GM19397 (cell line): ENCODE measurements at regions not wholly inside any gene's neighbourhood (a gene's known extent, or its start where the extent isn't known, plus 50 kb on each side); places are given as distances from the start of the nearest gene placed in this dataset.
"Not testable (repeated sequence)": the region's sequence is repeated elsewhere in the genome, so short reads cannot be mapped to it uniquely, and the experiment has no call there.

Source experiments
- ATAC-seq: cut with Tn5 transposase; IDR thresholded peaks from one replicate; pipeline ENCODE4 v1.9.1; 2021; ENCODE audit warnings: mild to moderate bottlenecking, moderate library complexity; ENCODE audit not compliant: unreplicated experiment

DNA sequence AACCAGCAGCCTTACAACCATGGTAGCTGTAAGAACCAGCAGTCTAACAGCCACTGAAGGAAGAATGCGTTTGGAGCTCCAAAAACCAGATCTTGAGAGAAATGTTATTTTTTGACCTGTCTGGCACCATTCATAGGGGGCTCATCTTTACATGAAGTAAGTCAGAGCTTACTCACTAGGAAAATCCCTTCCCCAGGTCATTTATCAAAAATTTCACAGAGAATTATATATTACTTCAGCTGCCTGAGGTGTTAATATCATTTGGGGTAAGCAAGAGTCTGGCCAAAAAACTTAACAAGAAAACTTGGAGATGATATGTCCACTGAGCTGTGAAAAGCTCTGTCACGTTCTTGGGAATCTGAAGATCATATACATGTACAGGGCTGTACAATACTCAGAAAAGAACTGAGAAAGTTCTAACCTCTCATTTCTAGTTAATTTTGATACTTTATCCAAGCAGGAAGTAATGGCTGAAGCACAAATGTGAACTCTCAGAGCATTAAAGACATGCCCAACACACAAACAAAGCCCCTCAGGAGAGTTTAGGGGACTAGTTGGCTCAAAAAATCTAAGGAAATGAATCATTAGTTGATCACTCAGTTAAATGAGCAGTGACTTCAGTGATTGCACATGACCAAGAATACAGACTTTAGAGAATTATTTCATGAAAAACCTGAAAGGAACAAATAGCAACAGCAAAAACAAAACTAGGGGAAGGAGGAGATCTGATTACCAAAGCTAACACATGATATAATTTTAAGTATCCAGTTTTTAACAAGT lies 681.1 kb downstream of the LTN1 start:
- no peak for ATAC-seq

DNA sequence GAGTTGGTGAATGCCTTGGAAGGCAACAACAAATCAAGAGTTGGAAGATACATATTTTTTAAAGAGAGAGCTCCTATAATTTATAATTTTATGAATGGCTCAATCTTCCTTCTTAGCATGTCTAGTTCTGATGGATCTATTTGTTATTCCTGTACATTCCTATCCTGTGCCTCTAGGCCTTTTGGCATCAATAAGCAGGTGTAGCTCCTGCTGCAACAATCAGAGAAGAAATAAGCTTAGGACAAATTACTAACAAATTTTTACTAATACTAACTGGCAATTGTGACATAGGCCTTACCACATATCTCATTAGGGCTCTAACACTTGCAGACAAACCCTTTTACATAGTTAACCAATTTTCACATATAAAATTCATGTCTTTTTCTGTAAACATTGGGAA lies 682.0 kb downstream of the LTN1 start:
- ATAC-seq, result no peak

DNA sequence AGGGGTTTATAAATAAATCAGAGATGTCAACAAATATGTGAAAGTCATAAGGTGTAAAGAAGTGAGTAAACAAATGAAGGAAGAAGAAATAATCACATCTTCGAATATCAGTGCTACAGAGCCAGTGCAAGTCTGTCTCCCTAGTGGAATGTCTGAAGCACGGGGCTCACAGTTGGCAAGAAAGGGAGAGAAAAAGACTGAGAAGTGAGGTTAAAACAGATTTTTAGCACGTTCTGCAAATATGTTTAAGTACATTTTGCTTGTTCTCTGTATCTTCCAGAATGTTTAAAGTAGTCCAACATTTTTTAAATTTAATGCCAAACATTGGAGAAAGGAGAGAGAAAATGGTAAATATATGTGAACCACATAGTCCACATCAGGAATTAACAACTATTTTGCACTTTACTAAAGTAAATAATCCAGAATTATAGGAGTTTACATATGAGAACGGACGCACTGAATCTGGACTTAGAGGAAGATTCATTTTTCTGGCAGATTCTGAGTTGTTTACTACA lies 682.4 kb downstream of the LTN1 start:
- ATAC-seq, result no peak

DNA sequence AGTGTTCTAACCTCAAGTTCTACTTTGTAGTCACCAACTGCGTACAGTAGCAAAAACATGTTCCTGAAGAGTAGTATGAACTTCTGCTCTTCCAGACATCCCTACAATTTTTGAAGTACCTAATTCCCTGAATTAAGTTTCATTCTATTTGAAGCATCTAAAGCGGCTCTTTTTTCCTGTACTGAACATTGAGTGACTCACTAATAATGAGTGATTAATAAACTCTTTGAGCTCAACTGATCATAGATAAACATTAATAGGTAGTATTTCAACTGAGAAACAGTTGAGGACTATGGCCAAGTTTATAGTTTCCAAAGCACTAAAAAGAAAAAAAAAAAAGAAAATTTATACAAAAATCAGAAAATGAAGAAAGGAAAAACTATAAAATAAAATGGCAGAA lies 683.1 kb downstream of the LTN1 start:
- no peak for ATAC-seq

DNA sequence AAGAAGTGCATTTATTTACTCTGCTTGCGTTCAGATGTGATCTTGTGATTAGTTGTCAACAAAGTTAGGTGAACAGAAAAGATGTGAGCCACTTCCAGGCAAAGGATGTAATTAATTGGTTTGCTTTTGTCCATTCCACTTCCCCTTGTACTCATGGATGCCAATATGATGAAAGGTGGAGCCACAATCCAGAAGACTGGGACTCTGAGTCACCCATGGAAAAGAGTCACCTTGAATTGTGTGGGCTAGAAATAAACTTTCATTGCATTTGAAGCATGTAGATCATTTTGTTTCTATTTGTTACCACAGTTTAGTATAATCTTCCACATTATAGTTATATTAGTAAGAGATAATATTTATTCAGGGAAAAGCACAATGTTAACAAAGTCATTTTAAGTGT lies 684.2 kb downstream of the LTN1 start:
- ATAC-seq, result no peak

DNA sequence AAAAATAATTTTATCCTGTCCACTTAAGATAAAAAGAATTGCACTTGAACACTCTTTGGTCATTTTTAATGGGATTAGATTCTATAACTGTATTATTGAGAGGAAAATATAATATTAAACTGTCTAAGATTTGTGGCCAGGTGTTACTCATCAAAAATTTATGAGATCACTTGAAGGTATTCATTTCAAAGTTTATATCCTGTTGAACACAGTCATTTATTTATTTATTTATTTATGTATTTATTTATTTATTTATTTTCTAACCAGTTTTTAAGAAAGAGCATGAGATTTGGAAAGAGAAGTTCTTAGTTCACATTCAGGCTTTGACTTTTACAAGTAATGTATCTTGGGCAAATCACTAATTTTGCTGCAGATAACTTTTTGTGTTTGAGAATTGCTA lies 692.7 kb downstream of the LTN1 start:
- ATAC-seq, result no peak

DNA sequence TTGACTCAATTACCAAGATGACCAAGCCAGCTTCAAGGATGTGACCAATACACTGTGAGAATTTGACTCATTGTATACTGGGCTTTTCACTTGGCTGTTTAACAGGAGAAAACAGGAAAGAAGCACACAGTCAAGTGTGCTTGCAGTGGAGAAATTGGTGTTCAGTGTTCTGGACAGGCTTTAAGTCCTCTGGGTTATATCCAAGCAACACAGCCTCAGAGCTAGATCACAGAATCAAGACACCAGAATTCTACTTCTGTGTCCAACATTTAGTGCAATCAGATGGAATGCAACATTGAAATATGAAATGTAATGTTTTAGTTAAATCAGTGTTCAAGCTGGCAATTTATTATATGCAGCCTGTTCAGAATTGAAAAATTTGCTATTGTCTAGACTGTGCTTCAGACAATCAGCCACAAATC lies 694.4 kb downstream of the LTN1 start:
- no peak for ATAC-seq

DNA sequence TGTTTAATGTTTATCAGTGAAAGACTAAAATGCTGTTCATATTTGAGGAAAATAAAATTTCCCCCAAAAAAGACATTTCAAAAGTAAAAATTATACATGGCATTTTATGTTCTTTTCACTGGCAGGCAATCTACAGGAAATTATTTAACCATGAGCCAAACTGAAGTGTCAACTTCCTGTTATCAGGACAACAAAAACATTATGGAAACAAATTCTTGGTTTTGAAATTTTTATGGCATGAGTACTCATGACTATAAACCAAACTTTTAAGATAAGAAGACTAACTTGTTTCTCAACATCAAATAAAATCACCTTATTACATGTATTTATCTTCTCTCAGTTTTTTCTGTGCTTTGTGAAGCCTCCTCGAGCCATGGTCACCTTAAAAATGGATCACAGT lies 698.6 kb downstream of the LTN1 start:
- no peak for ATAC-seq

DNA sequence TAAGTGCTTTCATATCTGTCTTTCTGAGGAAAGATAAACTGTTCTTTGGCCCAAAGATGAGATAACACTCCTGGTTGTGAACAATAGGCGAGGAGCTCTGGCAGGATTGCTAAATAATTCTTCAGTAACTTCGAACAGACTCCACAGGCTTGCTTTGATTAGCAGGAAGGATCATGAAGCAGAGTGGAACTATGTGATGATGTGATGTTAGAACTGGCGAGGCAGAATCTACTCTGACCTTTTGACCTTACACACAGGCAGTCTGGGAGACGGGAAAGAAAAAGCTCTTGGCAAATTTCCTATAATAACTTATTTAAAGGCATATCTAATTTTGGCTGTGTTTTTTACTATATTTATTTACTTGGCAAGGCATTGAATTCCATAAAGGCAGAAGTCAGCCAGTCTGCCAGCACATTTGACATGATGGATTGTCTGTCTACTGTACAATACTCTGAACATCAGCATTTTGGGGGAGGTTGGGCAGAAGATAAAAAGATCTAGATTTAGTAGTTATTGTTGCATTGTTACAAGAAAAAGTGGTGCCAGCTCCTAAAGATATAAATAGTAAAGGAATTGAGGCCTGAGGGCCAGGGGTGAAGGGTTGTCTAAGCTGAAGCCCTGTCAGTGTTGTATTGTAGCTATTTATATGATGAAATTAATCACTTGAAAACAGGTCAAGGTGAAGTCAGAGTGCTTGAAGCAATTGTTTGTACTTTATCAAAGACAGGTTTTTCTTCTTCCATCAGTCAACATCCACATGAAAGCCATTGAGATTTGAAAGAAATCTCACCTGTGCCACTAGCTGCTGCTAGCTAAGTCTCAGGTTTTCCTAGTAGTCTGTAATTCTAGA lies 708.8 kb downstream of the LTN1 start:
- ATAC-seq, result no peak

DNA sequence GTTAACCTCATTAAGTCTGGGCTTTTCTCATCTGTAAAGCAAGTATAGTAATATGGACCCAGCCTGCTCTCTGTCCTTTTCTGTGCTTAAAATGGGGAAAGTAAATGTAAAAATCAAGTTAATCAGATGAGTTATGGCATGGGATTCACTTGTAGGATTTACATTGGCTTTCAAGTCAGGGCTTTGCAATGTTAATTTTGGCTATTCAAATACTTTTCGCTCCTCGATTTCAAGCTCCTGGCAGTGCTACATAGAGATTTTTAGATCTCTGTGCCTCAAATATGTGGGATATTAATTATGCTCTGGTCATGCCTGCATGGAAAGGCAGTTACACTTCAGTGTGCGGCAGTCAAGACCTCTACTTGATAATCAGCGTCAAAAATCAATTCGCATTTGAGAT lies 709.8 kb downstream of the LTN1 start:
- ATAC-seq, result no peak

DNA sequence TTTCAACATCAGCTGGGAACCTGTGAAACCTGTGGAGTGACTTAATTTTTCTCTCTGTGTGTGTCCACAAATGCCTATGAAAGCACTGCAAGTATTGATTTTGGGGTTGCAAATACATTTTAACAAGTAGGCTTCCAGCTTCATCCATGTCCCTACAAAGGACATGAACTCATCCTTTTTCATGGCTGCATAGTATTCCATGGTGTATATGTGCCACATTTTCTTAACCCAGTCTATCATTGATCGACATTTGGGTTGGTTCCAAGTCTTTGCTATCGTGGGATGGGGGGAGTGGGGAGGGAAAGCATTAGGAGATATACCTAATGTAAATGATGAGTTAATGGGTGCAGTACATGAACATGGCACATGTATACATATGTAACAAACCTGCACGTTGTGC lies 711.3 kb downstream of the LTN1 start:
- not testable (repeated sequence) for ATAC-seq

DNA sequence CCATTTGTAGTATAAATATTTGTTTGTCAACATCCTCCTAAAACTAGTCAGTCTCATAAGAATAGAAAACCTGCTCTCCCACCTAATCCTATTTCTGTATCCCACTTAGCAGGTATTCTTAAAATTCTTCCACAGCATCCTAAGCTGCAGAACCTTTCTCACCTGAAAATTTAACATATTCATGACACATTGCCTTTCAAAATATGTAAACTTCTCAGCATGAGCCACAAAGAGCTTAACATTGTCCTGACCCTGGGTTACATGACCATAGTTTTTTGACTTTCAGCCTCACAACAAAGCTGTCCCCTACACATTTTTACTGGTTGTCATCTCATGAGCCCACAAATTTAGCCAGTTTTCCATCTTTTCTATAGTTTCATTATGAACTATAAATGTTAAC lies 712.1 kb downstream of the LTN1 start:
- ATAC-seq, result no peak

DNA sequence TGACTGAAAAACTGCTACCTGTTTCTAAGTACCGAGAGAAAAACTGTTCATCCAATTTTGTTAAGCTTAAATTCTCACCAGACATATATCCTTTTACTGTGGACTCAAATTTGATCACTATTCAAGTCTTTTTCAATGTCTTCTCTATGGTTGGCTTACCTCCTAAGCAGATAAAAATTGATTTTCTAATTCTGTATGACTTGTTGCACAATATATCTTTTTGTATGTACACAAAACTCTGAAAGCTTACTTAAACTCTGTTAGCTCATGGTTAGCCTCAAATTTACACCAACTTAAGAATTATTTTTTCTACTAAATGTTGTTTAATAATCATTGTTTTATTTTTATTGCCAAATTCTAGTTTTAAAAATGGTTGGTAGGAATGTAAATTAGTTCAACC lies 715.4 kb downstream of the LTN1 start:
- no peak for ATAC-seq

DNA sequence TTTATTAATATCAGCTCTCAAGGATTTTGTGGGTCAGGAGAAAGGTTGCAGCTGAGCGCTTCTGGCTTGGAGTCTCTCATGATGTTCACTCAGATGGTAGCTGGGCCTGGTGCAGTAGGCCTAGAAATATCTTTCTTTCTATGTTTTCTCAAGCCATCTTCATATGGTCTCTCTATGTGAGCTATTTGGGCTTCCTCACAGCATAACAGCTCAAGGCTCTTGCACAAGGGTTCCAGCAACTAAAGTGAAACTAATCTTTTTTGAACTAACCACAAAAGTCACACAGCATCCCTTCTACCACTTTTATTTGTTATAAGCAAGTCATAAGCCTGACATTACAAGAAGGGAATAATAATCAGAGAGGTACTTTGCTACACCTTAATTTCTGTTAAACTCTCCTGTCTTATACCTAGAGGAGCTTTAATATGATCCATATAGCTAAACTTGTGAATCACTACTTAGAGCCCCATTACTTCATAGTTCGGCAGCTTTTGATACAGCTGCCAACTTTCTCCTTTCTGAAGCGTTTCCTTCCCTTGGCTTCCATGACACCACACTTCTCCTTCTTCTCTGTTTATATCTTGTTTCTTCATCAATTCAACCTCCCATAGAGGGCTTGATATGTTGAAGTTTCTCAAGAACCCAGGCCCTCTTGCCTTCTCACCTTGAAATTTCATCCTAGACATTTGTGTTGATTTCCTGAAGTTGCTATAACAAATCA lies 720.2 kb downstream of the LTN1 start:
- ATAC-seq, result no peak

DNA sequence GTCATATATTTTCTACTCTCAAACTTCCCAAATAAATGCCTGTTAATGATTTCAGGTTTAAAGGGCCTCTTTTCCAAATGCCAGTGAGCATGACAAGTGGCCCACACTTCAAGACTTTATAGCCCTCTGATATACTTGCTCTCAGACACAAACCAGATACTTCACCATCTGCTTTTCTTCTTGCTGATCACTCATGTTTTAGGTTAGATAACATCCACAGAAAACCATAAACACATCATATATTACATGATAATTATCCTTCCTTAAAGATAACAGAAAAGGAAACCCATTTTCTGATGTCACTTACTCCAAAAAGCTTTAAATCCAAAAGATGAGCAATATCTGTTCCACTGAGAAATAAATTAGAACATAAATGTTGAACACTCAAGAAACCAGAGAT lies 723.5 kb downstream of the LTN1 start:
- ATAC-seq, result no peak

DNA sequence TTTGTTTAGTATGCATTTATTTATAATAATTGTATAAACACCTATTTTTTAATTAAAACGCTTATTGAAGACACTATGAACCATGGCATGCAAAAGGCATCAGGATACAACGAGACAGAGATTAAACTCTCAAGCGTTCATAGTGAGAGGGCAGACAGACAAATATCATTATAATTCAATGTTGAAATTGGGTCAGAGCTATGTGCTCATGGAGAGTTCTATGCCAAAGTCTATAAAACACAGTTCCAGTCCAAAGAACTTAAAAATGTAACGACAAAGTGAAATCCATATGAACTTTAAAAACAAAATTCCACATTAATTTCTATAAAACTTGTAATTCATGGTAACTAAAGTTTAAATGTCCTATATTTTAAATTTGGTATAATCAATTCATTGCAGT lies 724.0 kb downstream of the LTN1 start:
- ATAC-seq, result no peak

DNA sequence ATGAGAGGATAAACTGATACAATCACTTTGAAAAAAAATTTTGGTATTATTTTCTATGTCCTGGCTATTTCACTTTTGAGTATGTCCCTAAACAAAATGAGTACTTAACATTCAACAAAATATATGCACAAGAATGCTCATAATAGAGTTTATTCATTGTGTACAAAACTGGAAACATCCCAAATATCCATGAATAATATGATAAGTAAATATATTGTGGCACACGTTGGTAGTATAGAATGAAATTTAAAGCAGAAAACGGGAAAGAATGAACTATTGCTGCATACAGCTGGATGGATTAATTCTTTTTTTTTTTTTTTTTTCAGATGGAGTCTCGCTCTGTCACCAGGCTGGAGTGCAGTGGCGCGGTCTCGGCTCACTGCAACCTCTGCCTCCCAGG lies 725.2 kb downstream of the LTN1 start:
- ATAC-seq, result no peak

DNA sequence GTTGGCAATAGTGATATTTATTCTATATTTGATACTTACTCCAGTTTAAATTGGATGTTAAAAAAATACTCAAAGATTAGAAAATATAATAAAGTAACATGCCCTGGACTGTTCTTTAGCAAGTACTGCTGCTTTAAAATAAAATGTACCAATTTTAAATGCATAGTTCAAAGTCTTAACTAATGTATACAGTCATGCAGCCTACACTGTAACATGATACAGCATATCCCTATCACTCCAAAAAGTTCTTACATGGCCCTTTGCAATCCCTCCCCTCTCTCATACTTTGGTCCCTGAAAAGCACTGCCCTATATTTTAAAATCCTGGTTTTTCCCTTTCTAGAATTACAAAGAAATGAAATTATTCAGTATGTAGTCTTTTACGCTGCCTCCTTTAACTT lies 726.6 kb downstream of the LTN1 start:
- no peak for ATAC-seq

DNA sequence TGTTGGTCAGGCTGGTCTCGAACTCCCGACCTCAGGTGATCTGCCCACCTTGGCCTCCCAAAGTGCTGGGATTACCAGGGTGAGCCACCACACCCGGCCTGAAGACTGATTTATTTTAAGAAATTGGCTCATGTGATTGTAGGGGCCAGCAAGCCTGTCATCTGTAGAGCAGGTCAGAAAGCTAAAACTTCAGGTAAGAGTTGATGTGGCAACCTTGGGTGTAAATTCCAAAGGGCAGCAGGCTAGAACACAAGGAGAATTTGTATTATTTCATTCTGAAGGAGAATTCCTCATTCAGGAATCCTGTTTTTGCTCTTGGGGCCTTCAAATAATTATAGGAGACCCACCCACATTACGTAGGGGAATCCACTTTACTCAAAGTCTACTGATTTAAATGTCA lies 728.7 kb downstream of the LTN1 start:
- no peak for ATAC-seq

DNA sequence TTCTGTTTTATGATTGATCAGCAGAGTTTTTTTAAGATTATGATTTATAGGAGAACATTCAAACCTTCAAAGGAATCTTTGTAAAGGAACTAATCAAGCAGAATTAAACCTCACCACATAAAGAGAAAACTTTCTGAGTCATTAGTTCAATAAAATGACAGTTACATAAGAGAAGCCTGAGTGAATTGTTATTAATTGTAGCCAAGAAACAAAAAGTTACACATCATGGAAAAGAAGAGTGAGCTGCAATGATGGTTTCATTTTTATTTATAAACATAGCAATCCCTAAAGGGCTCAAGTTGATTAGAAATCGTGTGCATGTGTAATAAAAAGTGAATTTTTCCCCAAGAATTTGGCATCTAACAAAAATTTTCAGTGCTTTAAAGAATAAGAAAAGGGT lies 731.4 kb downstream of the LTN1 start:
- no peak for ATAC-seq

DNA sequence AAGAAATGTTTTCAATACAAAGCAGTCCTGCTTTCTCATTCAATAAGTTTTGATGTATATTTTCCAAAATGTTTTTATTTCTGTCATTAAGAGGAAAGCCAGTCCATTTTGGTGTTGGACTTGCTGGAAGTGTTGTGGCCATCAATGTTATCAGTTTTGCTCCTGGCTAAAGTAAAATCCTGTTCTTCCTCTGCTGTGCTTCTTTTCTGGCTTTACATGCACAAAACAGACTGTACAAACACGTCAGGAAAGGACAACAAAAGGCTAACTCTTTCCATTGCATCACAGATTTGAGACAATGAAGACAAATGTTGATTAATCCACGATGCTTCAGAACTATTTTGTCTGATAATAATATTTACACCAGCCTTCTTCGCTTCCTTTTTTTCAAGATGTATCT lies 735.4 kb downstream of the LTN1 start:
- ATAC-seq, result no peak

DNA sequence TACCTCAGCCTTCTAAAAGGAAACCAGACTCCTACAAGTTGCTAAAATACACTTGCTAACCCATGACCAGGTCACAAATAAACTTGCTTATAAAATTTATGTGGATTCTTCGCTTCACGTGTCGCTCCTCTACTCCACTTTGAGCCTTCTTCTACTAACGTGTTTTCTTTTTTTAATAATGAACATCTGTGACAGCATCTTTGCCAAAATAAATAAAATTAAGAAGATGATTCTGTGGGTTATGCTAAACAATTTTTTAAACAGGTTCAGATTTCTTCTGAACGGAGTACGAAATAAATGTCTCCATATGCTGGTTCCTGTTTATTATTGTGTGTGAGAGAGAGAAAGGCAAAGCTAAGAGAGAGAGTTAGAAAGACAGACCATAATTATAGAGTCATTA lies 735.8 kb downstream of the LTN1 start:
- ATAC-seq, result no peak
